Astrocyte (in vitro differentiated cells and primary cell): ENCODE measurements at regions not wholly inside any gene's neighbourhood (a gene's known extent, or its start where the extent isn't known, plus 50 kb on each side); places are given as distances from the start of the nearest gene placed in this dataset.

Source experiments
- DNase-seq: peaks from one replicate; pipeline ENCODE4 v3.0.0-alpha.2; 2010; ENCODE audit warnings: low read depth
- FAIRE-seq: peaks from 2 replicates; lab custom pipeline; 2011; peaks lifted over from hg19 to GRCh38; lab: Jason Lieb, UNC
- H2AFZ ChIP-seq: 2 replicates; pipeline ENCODE4 v1.6.0; 2012; ENCODE audit warnings: low read depth, low read length, inconsistent platforms
- H3K27ac ChIP-seq: 2 replicates; pipeline ENCODE4 v1.5.1; 2011; ENCODE audit warnings: low read depth, low read length, inconsistent platforms
- H3K27me3 ChIP-seq: 2 replicates; pipeline ENCODE4 v1.6.0; 2011; ENCODE audit warnings: low read length, inconsistent platforms; ENCODE audit not compliant: insufficient read depth
- H3K36me3 ChIP-seq: 2 replicates; pipeline ENCODE4 v1.5.1; 2011; ENCODE audit warnings: low read length, inconsistent platforms; ENCODE audit not compliant: insufficient read depth
- H3K4me1 ChIP-seq: 2 replicates; pipeline ENCODE4 v1.5.1; 2011; ENCODE audit warnings: low read length, inconsistent platforms; ENCODE audit not compliant: insufficient read depth
- H3K4me2 ChIP-seq: 2 replicates; pipeline ENCODE4 v1.6.0; 2012; ENCODE audit warnings: low read length, inconsistent platforms
- H3K4me3 ChIP-seq: 2 replicates; pipeline ENCODE4 v1.5.1; 2011; ENCODE audit warnings: low read depth, mild to moderate bottlenecking, low read length, inconsistent platforms; ENCODE audit not compliant: insufficient read depth
- H3K79me2 ChIP-seq: 2 replicates; pipeline ENCODE4 v1.6.0; 2012; ENCODE audit warnings: mild to moderate bottlenecking, low read length, inconsistent platforms; ENCODE audit not compliant: insufficient read depth
- H3K9ac ChIP-seq: 2 replicates; pipeline ENCODE4 v1.6.0; 2012; ENCODE audit warnings: mild to moderate bottlenecking, low read length, inconsistent platforms
- H3K9me3 ChIP-seq: 2 replicates; pipeline ENCODE4 v1.5.1; 2012; ENCODE audit warnings: low read depth, mild to moderate bottlenecking, low read length, inconsistent platforms; ENCODE audit not compliant: insufficient read depth
- H4K20me1 ChIP-seq: 2 replicates; pipeline ENCODE4 v1.6.0; 2012; ENCODE audit warnings: low read length, inconsistent platforms; ENCODE audit not compliant: insufficient read depth
- H3K27ac Mint-ChIP-seq: one replicate; pipeline ENCODE4 v1.8.0; 2021; ENCODE audit warnings: mild to moderate bottlenecking, mixed read lengths; ENCODE audit not compliant: unreplicated experiment
- H3K27me3 Mint-ChIP-seq: one replicate; pipeline ENCODE4 v1.8.0; 2021; ENCODE audit warnings: low read depth, mixed read lengths; ENCODE audit not compliant: unreplicated experiment
- H3K36me3 Mint-ChIP-seq: one replicate; pipeline ENCODE4 v1.8.0; 2021; ENCODE audit warnings: low read depth, mixed read lengths; ENCODE audit not compliant: unreplicated experiment
- H3K4me1 Mint-ChIP-seq: one replicate; pipeline ENCODE4 v1.8.0; 2021; ENCODE audit warnings: low read depth, mixed read lengths; ENCODE audit not compliant: unreplicated experiment
- H3K4me3 Mint-ChIP-seq: one replicate; pipeline ENCODE4 v1.8.0; 2021; ENCODE audit warnings: mild to moderate bottlenecking, moderate library complexity, mixed read lengths; ENCODE audit not compliant: unreplicated experiment
- H3K9me3 Mint-ChIP-seq: one replicate; pipeline ENCODE4 v1.8.0; 2021; ENCODE audit warnings: mild to moderate bottlenecking, mixed read lengths; ENCODE audit not compliant: unreplicated experiment
- CTCF ChIP-seq: IDR thresholded peaks from 2 replicates; pipeline ENCODE4 v1.5.1; 2011; ENCODE audit warnings: low read depth, mild to moderate bottlenecking, inconsistent platforms, low read length, moderate library complexity; ENCODE audit not compliant: insufficient read depth
- EZH2 ChIP-seq: IDR thresholded peaks from 2 replicates; pipeline ENCODE4 v1.6.1; 2012; ENCODE audit warnings: mild to moderate bottlenecking, low read length, inconsistent platforms; ENCODE audit not compliant: insufficient read depth

- Histone ChIP-seq H3K4me1 (no peaks in the 10 kb centered on the region), H2AFZ (no peak overlapping the region), H3K27ac (no peak overlapping the region), H3K79me2 (no peaks in the 10 kb centered on the region), H3K4me2 (no peak overlapping the region), H3K4me3 (no peak overlapping the region), H3K9me3 (no peaks in the 10 kb centered on the region), H3K9ac (no peak overlapping the region), H3K36me3 (no peaks in the 10 kb centered on the region), H4K20me1 (no peaks in the 10 kb centered on the region), H3K27me3 (no peaks in the 10 kb centered on the region)
- TF ChIP-seq CTCF (no peak), EZH2 (no peak)
- Mint-ChIP-seq H3K9me3 (no peaks in the 10 kb centered on the region), H3K4me3 (no peak overlapping the region), H3K27ac (no peak overlapping the region), H3K36me3 (no peaks in the 10 kb centered on the region), H3K4me1 (no peaks in the 10 kb centered on the region), H3K27me3 (peaks cover 4% of the 10 kb centered on the region)
- DNase-seq, result no peak
- FAIRE-seq, result no peak
Observed at GRCh38 chr3:67123914-67124313, 125.8 kb downstream of the KBTBD8 start.

- H3K9ac ChIP-seq, result no peak overlapping the region
- FAIRE-seq, result no peak
- no peak overlapping the region for H2AFZ ChIP-seq
- no peaks in the 10 kb centered on the region for H3K9me3 ChIP-seq
- H3K4me1 Mint-ChIP-seq, result no peaks in the 10 kb centered on the region
- no peak for DNase-seq
- H3K27ac ChIP-seq, result no peak overlapping the region
- no peaks in the 10 kb centered on the region for H3K27me3 Mint-ChIP-seq
- H3K4me1 ChIP-seq, result no peaks in the 10 kb centered on the region
- H3K4me3 ChIP-seq, result no peak overlapping the region
- H3K36me3 ChIP-seq, result no peaks in the 10 kb centered on the region
- H3K27ac Mint-ChIP-seq, result no peak overlapping the region
- H3K4me3 Mint-ChIP-seq, result no peak overlapping the region
- H3K4me2 ChIP-seq, result no peak overlapping the region
- no peaks in the 10 kb centered on the region for H3K36me3 Mint-ChIP-seq
- no peaks in the 10 kb centered on the region for H4K20me1 ChIP-seq
- TF ChIP-seq EZH2 (no peak), CTCF (no peak)
- H3K79me2 ChIP-seq, result no peaks in the 10 kb centered on the region
- H3K27me3 ChIP-seq, result no peaks in the 10 kb centered on the region
- H3K9me3 Mint-ChIP-seq, result no peaks in the 10 kb centered on the region
Observed at GRCh38 chr3:67127254-67127653, 129.1 kb downstream of the KBTBD8 start.

- no peaks in the 10 kb centered on the region for H3K36me3 Mint-ChIP-seq
- FAIRE-seq, result no peak
Observed at GRCh38 chr3:67142432-67142831, 144.3 kb downstream of the KBTBD8 start.

More at GRCh38 chr3:67142432-67142831, 144.3 kb downstream of the KBTBD8 start:
- no peak for TF ChIP-seq EZH2
- no peak for TF ChIP-seq CTCF
- Mint-ChIP-seq H3K4me3 (no peak overlapping the region), H3K9me3 (peaks cover 9% of the 10 kb centered on the region), H3K4me1 (no peaks in the 10 kb centered on the region), H3K27ac (no peak overlapping the region), H3K27me3 (no peaks in the 10 kb centered on the region)
- DNase-seq, result no peak
- H3K27ac ChIP-seq, result no peak overlapping the region
- H2AFZ ChIP-seq, result no peak overlapping the region
- H4K20me1 ChIP-seq, result no peaks in the 10 kb centered on the region
- H3K9ac ChIP-seq, result no peak overlapping the region
- no peaks in the 10 kb centered on the region for H3K36me3 ChIP-seq
- no peaks in the 10 kb centered on the region for H3K79me2 ChIP-seq
- H3K9me3 ChIP-seq, result no peaks in the 10 kb centered on the region
- no peaks in the 10 kb centered on the region for H3K4me1 ChIP-seq
- no peak overlapping the region for H3K4me3 ChIP-seq
- no peaks in the 10 kb centered on the region for H3K27me3 ChIP-seq
- no peak overlapping the region for H3K4me2 ChIP-seq
